GM18498 (cell line): ENCODE measurements at regions not wholly inside any gene's neighbourhood (a gene's known extent, or its start where the extent isn't known, plus 50 kb on each side); places are given as distances from the start of the nearest gene placed in this dataset.

Experiments
- ATAC-seq: cut with Tn5 transposase; IDR thresholded peaks from one replicate; pipeline ENCODE4 v1.9.1; 2021; ENCODE audit warnings: mild to moderate bottlenecking, moderate library complexity; ENCODE audit not compliant: unreplicated experiment

DNA sequence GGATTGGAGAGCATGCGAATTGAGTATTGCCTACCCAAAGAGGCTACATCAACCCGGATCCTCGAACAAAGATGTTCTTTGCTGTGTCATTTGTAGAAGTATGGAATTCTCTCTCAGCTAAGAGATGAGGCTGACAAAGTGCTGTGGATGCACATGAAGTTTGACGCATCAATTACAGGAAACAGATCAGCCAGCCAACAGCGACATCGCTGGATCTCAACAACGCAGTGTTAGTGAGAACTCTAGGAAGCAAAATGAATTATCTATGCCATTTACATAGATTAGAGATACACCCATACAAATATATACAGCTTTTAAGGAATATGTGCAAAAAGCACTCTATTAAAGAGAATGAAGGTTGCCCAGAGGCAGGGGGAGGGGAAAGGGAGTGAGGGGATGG, 160.6 kb upstream of the RGMA start:
- ATAC-seq = no peak

GRCh38 chr15:93247466-93248121, 158.6 kb upstream of the RGMA start:
- no peak for ATAC-seq

- ATAC-seq = no peak
These were observed 157.5 kb upstream of the RGMA start for GRCh38 chr15:93246266-93247242.

DNA sequence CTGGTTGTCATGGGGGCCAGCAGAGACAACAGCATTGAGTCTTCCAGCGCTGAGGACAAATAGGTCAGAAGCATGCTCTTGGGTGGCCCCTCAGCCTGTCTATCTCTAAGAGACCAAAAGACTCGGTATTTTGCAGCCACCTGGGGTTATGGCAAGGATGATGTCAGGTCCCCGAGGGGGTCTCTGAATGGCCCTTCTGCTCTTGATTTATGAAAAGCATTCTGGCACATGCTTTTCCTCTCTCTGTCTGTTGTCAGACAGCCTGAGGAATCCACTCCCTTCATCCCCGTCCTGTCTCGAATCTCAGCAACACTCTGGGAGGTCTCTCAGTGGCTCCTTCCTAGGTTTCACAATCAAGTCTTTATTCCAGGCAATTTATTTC, 156.6 kb upstream of the RGMA start:
- ATAC-seq = no peak

- ATAC-seq = no peak
These were observed 156.0 kb upstream of the RGMA start for GRCh38 chr15:93244696-93245660.

DNA sequence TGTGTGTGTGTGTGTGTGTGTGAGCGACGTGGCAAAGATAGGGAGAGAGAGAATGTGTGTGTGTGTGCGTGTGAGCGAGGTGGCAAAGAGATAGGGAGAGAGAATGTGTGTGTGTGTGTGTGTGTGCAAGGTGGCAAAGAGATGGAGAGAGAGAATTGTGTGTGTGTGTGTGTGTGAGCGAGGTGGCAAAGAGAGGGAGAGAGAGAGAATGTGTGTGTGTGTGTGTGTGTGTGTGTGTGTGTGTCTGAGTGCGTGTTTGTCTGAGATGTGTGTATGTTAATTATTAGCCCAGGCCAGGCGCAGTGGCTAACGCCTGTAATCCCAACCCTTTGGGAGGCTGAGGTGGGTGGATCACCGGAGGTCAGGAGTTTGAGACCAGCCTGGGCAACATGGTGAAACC, 154.6 kb upstream of the RGMA start:
- no peak for ATAC-seq

- no peak for ATAC-seq
These were observed 152.9 kb upstream of the RGMA start for GRCh38 chr15:93241696-93242585.

DNA sequence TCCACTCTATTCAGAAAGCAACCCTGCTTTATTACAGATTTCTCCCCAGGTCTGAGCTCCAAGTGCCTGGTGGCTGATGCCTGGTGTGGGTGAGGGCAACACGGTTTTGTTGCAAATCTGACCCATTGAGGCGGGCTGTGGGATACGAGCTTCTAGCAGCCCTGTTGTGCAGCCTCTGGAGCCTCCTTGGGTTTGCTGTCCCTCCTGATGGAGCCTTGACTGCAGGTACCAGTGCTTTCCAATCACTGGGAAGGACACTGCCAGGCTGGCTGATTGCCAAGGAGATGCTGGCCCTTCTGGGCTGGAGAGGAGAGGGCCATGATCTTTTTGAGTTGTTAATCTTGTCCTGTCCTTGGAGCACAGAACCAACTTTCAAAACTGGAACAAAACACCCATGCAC, 151.0 kb upstream of the RGMA start:
- no peak for ATAC-seq

GRCh38 chr15:93239591-93239990, 150.6 kb upstream of the RGMA start:
- no peak for ATAC-seq

DNA sequence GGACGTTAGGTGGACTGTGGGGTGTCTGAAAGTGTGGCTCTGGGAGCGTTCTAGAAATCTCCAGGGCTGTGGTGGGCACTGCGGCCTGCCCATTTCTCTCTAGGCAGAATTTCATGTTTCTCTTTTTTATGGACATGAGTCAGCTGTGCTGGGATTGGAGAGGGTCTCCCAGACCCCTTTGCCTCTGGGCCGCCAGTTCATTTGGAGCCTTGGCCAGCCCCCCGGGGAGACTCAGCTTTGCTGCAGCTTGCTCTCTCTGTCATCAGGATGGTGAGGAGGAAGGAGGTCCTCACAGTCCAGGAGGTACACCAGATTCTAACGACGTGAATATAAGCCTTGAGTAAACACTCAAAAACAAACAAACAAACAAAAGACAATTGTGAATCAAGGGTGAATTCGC, 149.6 kb upstream of the RGMA start:
- ATAC-seq = no peak

DNA sequence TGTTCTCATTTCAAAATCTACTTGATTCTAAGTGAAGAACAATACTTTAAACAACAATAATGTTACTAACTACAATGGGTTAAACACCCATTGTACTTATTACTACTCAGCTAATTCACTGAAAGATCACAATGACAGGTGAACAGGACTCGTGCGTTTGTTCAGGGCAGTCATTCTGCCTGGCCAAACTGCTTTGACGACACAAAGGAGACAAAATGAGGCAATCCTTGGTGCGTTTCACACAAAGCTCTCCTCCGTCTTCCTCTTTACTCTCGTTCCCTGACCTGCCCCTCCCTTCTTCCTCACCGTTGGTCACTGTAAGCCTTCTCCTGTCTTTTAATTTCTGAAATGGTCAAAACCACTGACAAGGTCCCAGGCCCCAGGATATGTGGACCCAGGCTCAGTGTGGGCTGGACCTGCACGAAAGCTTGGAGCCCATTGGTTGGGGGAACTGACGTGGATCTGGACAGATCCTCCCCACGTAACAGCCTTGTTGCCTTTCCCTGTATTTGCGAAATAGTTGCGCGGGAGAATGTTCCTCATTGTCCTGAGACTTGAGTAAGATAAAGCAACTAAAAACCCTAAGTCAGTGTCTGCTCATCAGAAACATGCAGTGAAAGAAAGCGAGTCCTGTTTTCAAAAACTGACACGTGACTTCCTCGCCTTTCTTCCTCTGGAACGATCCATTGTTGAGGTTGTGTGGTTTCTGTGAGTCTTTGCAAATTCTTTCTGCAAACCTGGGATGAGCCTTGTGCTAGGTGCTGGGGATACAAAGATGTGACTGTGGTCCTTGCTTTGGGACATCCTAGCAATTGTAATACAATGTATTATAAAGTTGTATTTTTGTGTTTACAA, 147.1 kb upstream of the RGMA start:
- ATAC-seq = no peak

DNA sequence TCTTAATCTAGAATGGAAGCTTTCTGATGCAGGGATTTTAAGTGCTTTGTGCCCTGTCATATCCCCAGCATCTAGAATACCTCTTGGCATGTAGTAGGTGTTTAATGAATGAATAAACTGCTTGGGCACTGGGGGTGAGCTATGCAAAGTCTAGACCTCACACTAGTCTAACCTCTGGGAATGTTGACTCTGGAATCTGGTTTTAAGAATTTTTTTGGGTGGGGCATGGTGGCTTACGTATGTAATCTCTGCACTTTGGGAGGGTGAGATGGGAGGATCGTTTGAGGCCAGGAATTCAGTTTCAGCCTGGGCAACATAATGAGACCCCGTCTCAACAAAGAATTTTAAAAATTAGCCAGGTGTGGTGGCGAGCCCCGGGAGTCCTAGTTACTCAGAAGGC, 146.3 kb upstream of the RGMA start:
- no peak for ATAC-seq

DNA sequence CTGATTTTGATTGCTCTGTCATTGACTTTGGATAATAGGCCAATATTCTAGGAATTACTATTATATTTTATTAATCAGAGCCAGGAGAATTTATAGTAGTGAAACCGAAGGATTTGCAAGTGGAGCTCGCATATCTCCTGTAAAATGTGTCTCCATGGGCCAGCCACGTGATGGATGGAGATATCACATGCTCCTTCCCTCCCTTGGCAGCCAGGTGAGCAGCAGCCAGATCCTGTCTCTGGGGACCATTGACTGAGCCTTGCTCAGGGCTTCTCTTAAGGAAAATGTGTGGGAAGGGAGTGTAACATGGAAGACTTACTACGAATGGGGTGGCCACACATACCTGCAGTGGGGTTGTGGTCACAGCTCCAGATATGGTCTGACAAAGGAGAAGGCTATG, 144.7 kb upstream of the RGMA start:
- no peak for ATAC-seq

GRCh38 chr15:93232845-93233244, 143.8 kb upstream of the RGMA start:
- ATAC-seq = no peak

GRCh38 chr15:93231994-93232393, 143.0 kb upstream of the RGMA start:
- ATAC-seq = no peak

- ATAC-seq = no peak
These were observed 142.4 kb upstream of the RGMA start for GRCh38 chr15:93231261-93231925.

- no peak for ATAC-seq
These were observed 139.5 kb upstream of the RGMA start for GRCh38 chr15:93228546-93228945.

DNA sequence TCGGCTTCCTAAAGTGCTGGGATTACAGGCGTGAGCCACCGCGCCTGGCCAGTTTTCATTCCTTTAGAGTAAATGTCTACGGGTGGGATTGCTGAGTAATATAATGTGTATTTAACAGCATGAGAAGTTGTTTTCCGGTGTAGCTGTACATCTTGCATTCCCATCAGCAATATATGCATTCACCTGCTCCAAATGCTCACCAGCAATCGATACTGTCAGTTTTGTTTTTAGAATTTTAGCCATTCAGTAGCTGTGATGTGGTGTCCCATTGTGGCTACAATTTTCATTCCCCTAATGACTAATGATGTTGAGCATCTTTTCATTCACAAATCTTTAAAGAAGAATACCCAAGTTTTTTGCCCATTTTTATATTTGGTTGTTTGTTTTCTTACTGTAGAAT, 134.8 kb upstream of the RGMA start:
- ATAC-seq = no peak

DNA sequence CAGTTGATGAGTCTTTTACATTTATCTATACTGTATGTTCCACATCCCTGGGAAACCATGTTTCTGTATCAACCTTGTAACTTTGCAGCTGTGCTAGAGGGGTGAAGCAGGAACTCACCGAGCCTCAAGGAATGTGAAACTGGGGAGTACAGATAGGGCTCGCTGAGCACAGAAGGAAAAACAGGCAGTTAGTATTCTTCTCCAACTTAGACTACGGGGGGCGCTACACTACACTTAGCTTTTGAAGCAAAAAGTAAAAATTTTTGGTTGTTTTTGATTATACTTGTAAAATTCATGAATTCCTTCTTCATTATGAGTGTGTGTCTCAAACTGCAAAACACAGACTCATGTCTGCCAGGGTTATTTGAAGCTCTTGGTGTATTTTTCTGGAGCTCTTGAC, 132.7 kb upstream of the RGMA start:
- no peak for ATAC-seq
